IPS-18a (cell line): ENCODE measurements at regions not wholly inside any gene's neighbourhood (a gene's known extent, or its start where the extent isn't known, plus 50 kb on each side); places are given as distances from the start of the nearest gene placed in this dataset.

ENCODE experiments used
- H3K27ac ChIP-seq: one replicate; pipeline ENCODE4 v1.5.1; 2013; ENCODE audit warnings: low read length
- H3K27me3 ChIP-seq: one replicate; pipeline ENCODE4 v1.6.1; 2013; ENCODE audit warnings: mild to moderate bottlenecking, low read length; ENCODE audit not compliant: control insufficient read depth, insufficient read depth
- H3K36me3 ChIP-seq: one replicate; pipeline ENCODE4 v1.6.1; 2013; ENCODE audit warnings: low read depth, low read length; ENCODE audit not compliant: control insufficient read depth
- H3K4me1 ChIP-seq: one replicate; pipeline ENCODE4 v1.6.1; 2013; ENCODE audit warnings: low read depth, low read length; ENCODE audit not compliant: control insufficient read depth
- H3K4me3 ChIP-seq: one replicate; pipeline ENCODE4 v1.5.1; 2013; ENCODE audit warnings: low read length
- H3K9ac ChIP-seq: one replicate; pipeline ENCODE4 v1.6.1; 2013; ENCODE audit warnings: mild to moderate bottlenecking, low read length, moderate library complexity
- H3K9me3 ChIP-seq: one replicate; pipeline ENCODE4 v1.6.1; 2013; ENCODE audit warnings: low read depth, low read length; ENCODE audit not compliant: control insufficient read depth

DNA sequence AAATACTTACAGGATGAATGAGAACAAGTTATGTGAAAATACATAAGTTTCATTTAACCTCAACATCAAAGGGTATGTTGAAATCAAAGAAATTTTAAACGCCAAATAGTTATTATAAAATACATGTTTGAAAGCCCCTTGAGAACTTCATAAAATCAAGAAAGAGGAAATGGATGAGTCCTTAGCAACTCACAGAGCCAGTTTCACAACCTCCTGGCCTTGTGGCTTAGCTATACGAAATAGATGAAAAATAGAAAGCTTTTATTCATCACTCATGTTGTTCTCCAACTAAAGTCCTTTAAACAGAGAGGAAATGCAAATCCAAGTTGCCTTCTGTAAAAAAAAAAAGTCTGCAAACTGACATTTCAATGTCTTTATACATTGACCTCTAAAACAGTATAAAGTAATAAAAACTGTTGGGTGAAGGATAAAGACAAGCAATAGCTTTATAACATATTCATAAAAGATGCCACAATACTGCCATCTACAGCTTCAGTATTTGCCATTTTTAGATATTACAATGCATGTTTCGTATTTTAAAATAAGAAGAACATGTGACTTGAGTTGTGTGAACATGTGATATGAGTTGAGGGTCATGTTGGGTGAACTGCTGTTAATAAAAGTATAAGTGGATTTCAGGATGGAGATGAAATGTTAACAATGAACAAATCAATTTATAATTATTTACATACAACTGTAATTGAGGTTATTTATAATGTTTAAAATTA, 847.8 kb downstream of the MRPL39 start:
- Histone ChIP-seq H3K4me3 (no peak overlapping the region), H3K9me3 (peaks cover 21% of the 10 kb centered on the region), H3K36me3 (no peaks in the 10 kb centered on the region), H3K27me3 (no peaks in the 10 kb centered on the region), H3K27ac (no peak overlapping the region), H3K4me1 (no peaks in the 10 kb centered on the region), H3K9ac (no peak overlapping the region)

DNA sequence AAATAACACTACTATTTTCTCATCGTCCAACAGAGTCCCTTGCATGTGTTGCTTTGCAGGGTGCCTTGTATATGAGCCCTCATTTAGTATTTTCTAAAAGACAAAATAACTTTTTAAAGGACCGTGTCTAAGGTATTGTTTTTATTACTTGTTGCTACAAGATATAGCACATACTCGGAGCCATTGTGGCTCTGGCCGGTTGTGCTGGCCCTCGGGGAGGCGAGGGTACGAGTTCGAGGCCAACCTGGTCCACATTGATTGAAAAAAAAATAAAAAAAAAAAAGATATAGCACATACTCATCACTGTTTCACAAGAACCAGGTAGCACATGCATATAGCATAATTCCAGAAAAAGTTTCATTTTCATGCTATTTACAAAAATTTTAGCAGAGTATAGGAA, 869.2 kb downstream of the MRPL39 start:
- no peaks in the 10 kb centered on the region for H3K36me3 ChIP-seq
- no peaks in the 10 kb centered on the region for H3K27me3 ChIP-seq
- no peaks in the 10 kb centered on the region for H3K4me1 ChIP-seq
- H3K4me3 ChIP-seq = no peak overlapping the region
- peaks cover 4% of the 10 kb centered on the region for H3K9me3 ChIP-seq
- H3K27ac ChIP-seq = no peak overlapping the region
- no peak overlapping the region for H3K9ac ChIP-seq

DNA sequence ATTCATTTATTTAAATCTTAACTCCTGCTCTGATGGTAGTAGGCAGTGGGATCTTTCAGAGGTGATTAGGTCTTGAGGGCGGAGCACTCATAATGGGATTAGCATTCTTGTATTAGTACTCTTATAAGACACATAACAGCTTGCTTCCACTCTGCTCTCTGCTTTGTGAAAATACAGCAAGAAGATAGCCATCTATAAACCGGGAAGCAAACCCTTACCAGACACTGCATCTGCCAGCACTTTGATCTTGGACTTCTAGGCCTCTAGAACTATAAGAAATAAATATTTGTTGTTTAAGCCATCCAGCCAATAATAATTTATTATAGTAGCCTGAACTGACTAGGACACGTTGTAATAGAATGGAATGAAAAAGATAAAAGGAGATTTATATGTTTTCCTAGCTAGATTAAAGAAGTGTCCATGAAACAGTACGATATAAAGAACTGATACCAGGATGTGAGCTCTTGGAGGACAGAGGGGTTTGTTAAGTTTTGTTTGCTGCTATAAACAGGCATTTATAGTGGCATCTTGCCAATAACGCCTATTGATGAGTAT, 869.9 kb downstream of the MRPL39 start:
- no peaks in the 10 kb centered on the region for H3K36me3 ChIP-seq
- no peak overlapping the region for H3K9ac ChIP-seq
- no peaks in the 10 kb centered on the region for H3K4me1 ChIP-seq
- H3K27ac ChIP-seq = no peak overlapping the region
- peaks cover 4% of the 10 kb centered on the region for H3K9me3 ChIP-seq
- no peak overlapping the region for H3K4me3 ChIP-seq
- no peaks in the 10 kb centered on the region for H3K27me3 ChIP-seq

DNA sequence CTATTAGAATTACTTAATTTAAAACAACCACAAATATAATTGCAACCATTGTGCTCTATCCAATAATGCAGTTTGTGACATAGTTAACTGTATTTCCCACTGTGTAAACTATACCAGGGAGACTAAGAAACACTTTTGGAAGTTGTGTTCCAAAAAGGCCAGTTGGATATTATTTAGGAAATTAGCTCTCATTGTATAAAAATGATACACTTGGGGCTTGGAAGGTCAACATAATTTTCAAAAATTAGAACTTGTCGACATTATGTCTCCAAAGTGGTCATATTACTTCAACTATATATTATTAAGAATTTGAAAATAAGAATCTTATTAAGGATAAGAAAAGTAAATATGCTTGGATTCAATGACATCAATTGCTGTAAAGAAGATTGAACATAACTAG, 876.6 kb downstream of the MRPL39 start:
- Histone ChIP-seq H3K4me3 (no peak overlapping the region), H3K9me3 (peaks cover 8% of the 10 kb centered on the region), H3K27me3 (no peaks in the 10 kb centered on the region), H3K36me3 (no peaks in the 10 kb centered on the region), H3K9ac (no peak overlapping the region), H3K27ac (no peak overlapping the region), H3K4me1 (no peaks in the 10 kb centered on the region)

DNA sequence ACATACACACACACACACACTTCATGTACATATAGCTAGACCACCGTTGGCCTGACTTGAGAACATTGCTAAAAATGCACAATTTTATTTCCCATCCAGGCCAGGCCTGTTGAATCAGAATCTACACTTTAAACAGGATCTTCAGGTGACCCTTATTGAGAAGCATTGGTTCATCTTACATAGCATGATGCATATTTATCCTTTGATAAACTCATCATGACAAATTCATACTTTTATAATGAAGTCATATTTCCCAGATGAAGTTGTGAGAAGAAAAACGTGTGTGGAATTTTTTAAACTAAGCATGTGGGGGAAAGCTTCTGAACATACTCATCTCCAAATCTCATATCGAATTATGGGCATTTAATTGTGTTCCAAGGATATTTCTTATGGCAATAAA, 877.7 kb downstream of the MRPL39 start:
- Histone ChIP-seq H3K9ac (no peak overlapping the region), H3K27me3 (no peaks in the 10 kb centered on the region), H3K4me1 (no peaks in the 10 kb centered on the region), H3K9me3 (peaks cover 8% of the 10 kb centered on the region), H3K27ac (no peak overlapping the region), H3K36me3 (no peaks in the 10 kb centered on the region), H3K4me3 (no peak overlapping the region)

DNA sequence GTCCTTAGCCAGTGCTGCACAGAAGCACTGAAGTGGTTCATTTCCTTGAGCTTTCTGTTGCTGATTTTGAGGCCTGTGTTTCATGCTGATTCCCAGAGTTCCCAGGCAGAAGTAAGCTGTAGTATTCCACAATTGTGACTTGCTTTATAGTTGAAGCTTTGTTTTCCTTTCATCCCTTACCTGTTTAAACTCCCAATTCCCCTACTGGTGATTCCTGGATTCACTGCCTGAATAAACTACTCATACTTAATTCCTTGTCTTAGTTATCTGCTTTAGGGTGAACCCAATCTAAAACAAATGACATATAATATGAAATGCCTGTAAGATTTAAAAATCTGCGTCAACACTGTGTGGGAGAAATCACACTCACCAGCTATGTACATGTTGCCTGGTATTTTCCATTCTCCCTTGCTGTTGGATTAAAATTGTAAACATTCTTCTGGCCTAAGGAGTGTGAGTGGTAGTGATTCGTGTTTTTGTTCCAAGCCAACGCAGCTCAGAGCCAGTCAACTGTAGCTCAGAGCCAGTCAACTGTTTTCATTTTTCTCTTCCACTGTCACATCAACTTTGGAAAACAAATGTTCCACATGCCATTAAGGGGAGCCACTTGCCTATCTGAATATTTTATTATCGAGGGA, 879.4 kb downstream of the MRPL39 start:
- Histone ChIP-seq H3K9me3 (peaks cover 8% of the 10 kb centered on the region), H3K4me1 (no peaks in the 10 kb centered on the region), H3K36me3 (no peaks in the 10 kb centered on the region), H3K27ac (no peak overlapping the region), H3K4me3 (no peak overlapping the region), H3K27me3 (no peaks in the 10 kb centered on the region), H3K9ac (no peak overlapping the region)

DNA sequence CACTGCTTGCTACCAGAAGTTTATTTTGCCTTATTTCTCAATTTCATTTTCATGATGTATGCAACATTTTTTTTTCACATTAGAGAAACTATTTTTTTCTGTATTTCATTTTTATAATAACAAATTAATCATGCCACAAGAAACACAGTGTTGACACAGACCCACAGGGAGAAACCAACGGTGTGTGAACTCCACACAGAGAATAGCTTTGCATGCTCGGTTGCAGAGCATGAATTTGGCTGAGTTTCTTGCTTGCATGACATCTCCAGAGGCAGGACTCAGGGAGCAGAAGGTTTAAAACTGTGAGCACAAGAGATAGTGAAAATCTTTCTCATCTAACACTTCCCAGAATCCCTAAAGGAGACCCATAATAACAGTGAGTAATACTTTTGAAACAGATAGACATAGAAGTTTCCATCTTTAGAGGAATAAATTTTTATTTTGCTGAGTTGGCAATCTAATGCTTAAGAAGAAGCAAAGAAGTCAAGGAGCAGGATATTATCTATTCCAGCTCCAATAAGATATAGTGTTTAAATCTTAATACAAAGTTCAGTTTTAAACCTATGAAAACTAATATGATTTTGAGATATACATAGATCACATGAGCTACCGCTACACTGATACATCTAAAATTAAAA, 890.9 kb downstream of the MRPL39 start:
- H3K27ac ChIP-seq = no peak overlapping the region
- no peaks in the 10 kb centered on the region for H3K4me1 ChIP-seq
- H3K9ac ChIP-seq = no peak overlapping the region
- H3K9me3 ChIP-seq = peaks cover 5% of the 10 kb centered on the region
- no peaks in the 10 kb centered on the region for H3K36me3 ChIP-seq
- H3K4me3 ChIP-seq = no peak overlapping the region
- H3K27me3 ChIP-seq = no peaks in the 10 kb centered on the region

DNA sequence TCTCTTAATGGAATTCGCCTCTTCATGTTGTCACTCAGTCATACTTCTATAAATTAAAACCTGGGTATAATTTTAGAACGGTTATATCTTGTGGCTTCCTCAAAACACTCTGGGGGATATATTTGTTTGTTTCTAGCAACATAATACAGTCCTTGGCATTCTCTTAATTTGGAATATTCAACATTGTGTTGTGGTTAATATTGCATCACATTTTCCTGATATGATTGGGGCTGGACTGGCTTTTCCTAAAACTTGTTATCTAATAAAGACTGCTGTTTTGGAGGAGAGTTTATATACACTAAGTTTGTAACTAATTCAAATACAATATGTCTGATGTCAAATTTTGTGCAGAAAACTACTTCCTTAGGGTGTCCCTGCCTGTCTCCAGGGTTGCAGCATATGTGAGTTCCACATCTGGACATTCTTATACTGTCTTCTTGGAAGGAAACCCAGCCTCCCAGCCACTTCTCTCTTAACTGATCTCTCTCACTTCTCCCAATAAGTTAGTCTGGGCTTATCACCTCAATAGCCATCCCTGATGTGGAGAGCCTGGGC, 892.6 kb downstream of the MRPL39 start:
- Histone ChIP-seq H3K36me3 (no peaks in the 10 kb centered on the region), H3K27ac (no peak overlapping the region), H3K4me1 (no peaks in the 10 kb centered on the region), H3K27me3 (no peaks in the 10 kb centered on the region), H3K9me3 (peaks cover 10% of the 10 kb centered on the region), H3K9ac (no peak overlapping the region), H3K4me3 (no peak overlapping the region)

DNA sequence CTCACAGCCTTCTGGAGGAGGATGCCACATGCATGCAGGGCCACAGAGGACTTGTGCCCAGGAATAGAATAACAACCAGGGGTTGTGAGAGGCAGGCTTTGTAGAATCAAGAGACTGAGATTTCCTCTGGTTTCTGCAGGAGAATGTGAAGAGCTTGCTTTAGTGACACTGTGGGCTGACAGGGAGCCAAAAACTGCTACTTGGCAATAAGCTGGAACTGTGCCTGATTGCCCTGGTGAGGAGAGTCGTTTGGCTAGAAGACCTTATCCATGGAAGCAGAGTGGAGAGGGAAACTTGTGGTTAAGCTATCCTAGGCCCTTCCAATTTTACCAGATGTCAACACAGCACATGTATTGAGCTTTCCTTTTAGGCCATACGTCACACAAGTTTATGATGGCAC, 902.1 kb downstream of the MRPL39 start:
- Histone ChIP-seq H3K27ac (no peak overlapping the region), H3K4me3 (no peak overlapping the region), H3K4me1 (no peaks in the 10 kb centered on the region), H3K9me3 (peaks cover 23% of the 10 kb centered on the region), H3K9ac (no peak overlapping the region), H3K36me3 (no peaks in the 10 kb centered on the region), H3K27me3 (no peaks in the 10 kb centered on the region)

DNA sequence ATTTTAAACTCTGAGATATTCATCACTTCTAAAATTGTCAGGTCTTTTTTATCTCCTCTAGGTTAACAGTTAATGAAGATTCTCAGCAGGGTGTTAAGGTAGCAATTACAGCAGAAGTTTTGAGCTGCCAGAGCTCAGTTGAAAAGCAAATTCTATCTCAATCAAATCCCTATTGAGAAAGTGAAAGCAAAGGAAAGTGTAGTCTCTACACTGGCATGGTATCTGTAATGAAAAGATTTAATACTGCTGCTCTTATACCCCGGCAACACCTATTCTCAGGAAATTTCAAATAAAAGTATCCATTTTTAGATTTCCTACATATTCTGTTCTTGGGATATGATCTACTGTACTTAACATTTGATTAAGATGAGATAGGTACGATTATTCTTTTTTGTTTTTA, 913.5 kb downstream of the MRPL39 start:
- Histone ChIP-seq H3K4me3 (no peak overlapping the region), H3K36me3 (no peaks in the 10 kb centered on the region), H3K9ac (no peak overlapping the region), H3K9me3 (peaks cover 13% of the 10 kb centered on the region), H3K27ac (no peak overlapping the region), H3K4me1 (no peaks in the 10 kb centered on the region), H3K27me3 (no peaks in the 10 kb centered on the region)

DNA sequence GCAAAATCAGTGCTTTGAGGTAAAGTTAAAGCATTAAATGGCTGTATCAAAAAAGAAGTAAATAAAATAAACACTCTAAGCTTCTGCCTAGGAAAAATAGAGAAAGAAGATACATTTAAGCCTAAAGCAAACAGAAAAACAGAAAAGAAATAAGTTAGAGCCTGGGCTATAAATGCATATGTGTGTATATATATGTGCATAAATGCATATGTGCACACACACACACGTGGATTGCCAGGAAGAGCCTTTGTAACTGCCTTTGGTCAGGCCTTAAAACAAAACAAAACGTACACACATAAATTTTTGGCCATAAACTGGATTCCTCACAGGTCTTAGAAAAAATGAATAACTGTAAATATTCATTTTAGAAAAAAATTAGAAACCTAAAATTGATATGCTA, 925.8 kb downstream of the MRPL39 start:
- H3K4me1 ChIP-seq = no peaks in the 10 kb centered on the region
- no peak overlapping the region for H3K27ac ChIP-seq
- H3K9ac ChIP-seq = no peak overlapping the region
- H3K27me3 ChIP-seq = no peaks in the 10 kb centered on the region
- H3K4me3 ChIP-seq = no peak overlapping the region
- H3K36me3 ChIP-seq = no peaks in the 10 kb centered on the region
- peaks cover 10% of the 10 kb centered on the region for H3K9me3 ChIP-seq
